GM23338 (cell line): ENCODE measurements at regions not wholly inside any gene's neighbourhood (a gene's known extent, or its start where the extent isn't known, plus 50 kb on each side); places are given as distances from the start of the nearest gene placed in this dataset.

Source experiments
- ATAC-seq: fragments of 200-7000 bp; cut with Tn5 transposase; 3 replicates; pipeline ENCODE4 v1.9.1; 2020
- DNase-seq: peaks from one replicate; pipeline ENCODE4 v3.0.0-alpha.2; 2015; ENCODE audit warnings: low spot score
- H2AFZ ChIP-seq: fragments of 200-600 bp; sonication (generic); 2 replicates; pipeline ENCODE4 v1.8.0; 2016; ENCODE audit warnings: antibody characterized with exemption, mild to moderate bottlenecking, moderate library complexity
- H3F3A ChIP-seq: fragments of 200-600 bp; sonication (generic); replicated peaks from 2 replicates; pipeline ENCODE4 v1.8.0; 2017; ENCODE audit warnings: antibody characterized with exemption, mixed run types, low read depth
- H3K27ac ChIP-seq: fragments of 200-600 bp; sonication (generic); 2 replicates; pipeline ENCODE4 v1.6.1; 2016; ENCODE audit warnings: low read depth
- H3K27me3 ChIP-seq: fragments of 200-600 bp; sonication (generic); 2 replicates; pipeline ENCODE4 v1.8.0; 2016; ENCODE audit warnings: mild to moderate bottlenecking, mixed run types, moderate library complexity; ENCODE audit not compliant: insufficient read depth
- H3K36me3 ChIP-seq: fragments of 200-600 bp; sonication (generic); 2 replicates; pipeline ENCODE4 v1.8.0; 2016; ENCODE audit warnings: mild to moderate bottlenecking; ENCODE audit not compliant: insufficient read depth
- H3K4me1 ChIP-seq: fragments of 200-600 bp; sonication (generic); 2 replicates; pipeline ENCODE4 v1.8.0; 2016; ENCODE audit warnings: mild to moderate bottlenecking, moderate library complexity; ENCODE audit not compliant: insufficient read depth
- H3K4me2 ChIP-seq: fragments of 200-600 bp; sonication (generic); 2 replicates; pipeline ENCODE4 v1.7.1; 2017; ENCODE audit warnings: mixed run types
- H3K4me3 ChIP-seq: fragments of 200-600 bp; sonication (generic); 2 replicates; pipeline ENCODE4 v1.6.1; 2016; ENCODE audit warnings: mixed run types
- H3K79me2 ChIP-seq: fragments of 200-600 bp; sonication (generic); replicated peaks from 2 replicates; pipeline ENCODE4 v1.8.0; 2017; ENCODE audit warnings: mild to moderate bottlenecking; ENCODE audit not compliant: insufficient read depth
- H3K9me2 ChIP-seq: fragments of 200-600 bp; sonication (generic); 2 replicates; pipeline ENCODE4 v1.8.0; 2017; ENCODE audit not compliant: insufficient read depth
- H4K20me1 ChIP-seq: fragments of 200-600 bp; sonication (generic); replicated peaks from 2 replicates; pipeline ENCODE4 v1.8.0; 2017; ENCODE audit warnings: mild to moderate bottlenecking; ENCODE audit not compliant: insufficient read depth
- H3K27ac Mint-ChIP-seq: 2 replicates; pipeline ENCODE4 v1.8.0; 2020; ENCODE audit warnings: inconsistent platforms, mild to moderate bottlenecking, moderate library complexity, mixed read lengths
- H3K27me3 Mint-ChIP-seq: 3 replicates; pipeline ENCODE4 v1.8.0; 2022; ENCODE audit warnings: low read depth, mild to moderate bottlenecking, moderate library complexity, mixed read lengths, inconsistent platforms; ENCODE audit not compliant: insufficient read depth, poor library complexity
- H3K36me3 Mint-ChIP-seq: 3 replicates; pipeline ENCODE4 v1.8.0; 2021; ENCODE audit warnings: low read depth, mild to moderate bottlenecking, inconsistent platforms, moderate library complexity, mixed read lengths
- H3K4me1 Mint-ChIP-seq: 3 replicates; pipeline ENCODE4 v1.8.0; 2020; ENCODE audit warnings: mild to moderate bottlenecking, inconsistent platforms, mixed read lengths
- H3K4me3 Mint-ChIP-seq: 3 replicates; pipeline ENCODE4 v1.8.0; 2021; ENCODE audit warnings: moderate library complexity, mild to moderate bottlenecking, inconsistent platforms, mixed read lengths
- H3K9me3 Mint-ChIP-seq: 3 replicates; pipeline ENCODE4 v1.8.0; 2020; ENCODE audit warnings: moderate library complexity, mild to moderate bottlenecking, inconsistent platforms, mixed read lengths
- CTCF ChIP-seq, 2 experiments: fragments of 200-600 bp in 1 of 2; sonication (generic) in 1 of 2; conservative IDR thresholded peaks; 2 replicates each; pipeline versions ENCODE4 v1.5.1 to v1.6.1; 2016 to 2017; ENCODE audit warnings: antibody characterized with exemption in 2 of 2, low read depth in 2 of 2, mild to moderate bottlenecking in 2 of 2, moderate library complexity in 1 of 2
- REST ChIP-seq: IDR thresholded peaks from one replicate; pipeline ENCODE4 v1.6.1; 2018; ENCODE audit warnings: antibody characterized with exemption; ENCODE audit not compliant: unreplicated experiment
- STAT1 ChIP-seq: IDR thresholded peaks from one replicate; pipeline ENCODE4 v1.6.1; 2016; ENCODE audit warnings: antibody characterized with exemption; ENCODE audit not compliant: unreplicated experiment
- ZNF331 ChIP-seq: fragments of 250-450 bp; sonication (Bioruptor Pico); IDR thresholded peaks from 2 replicates; pipeline ENCODE4 v1.5.0; 2020; ENCODE audit warnings: low read depth, mild to moderate bottlenecking, moderate library complexity
- ZNF462 ChIP-seq: fragments of 250-450 bp; sonication (Bioruptor Pico); IDR thresholded peaks from 2 replicates; pipeline ENCODE4 v1.5.0; 2020; ENCODE audit warnings: mild to moderate bottlenecking, moderate library complexity

- no peak for TF ChIP-seq ZNF462 (CRISPR knock-in tag)
Observed at GRCh38 chr5:158010831-158011230, 151.9 kb upstream of the CLINT1 start (continued).

- H3K27ac ChIP-seq: no peak overlapping the region
- peaks cover 3% of the 10 kb centered on the region; the same call in 1 of the 3 replicates for H3K9me3 Mint-ChIP-seq
- no peaks in the 10 kb centered on the region; the same call in 2 of the 3 replicates for H3K36me3 Mint-ChIP-seq
- no peaks in the 10 kb centered on the region for H3K79me2 ChIP-seq
- no peak for TF ChIP-seq ZNF331 (CRISPR knock-in tag)
- TF ChIP-seq CTCF (conservative IDR thresholded peaks at IDR 0.05; ENCODE audit: low read depth in 2 of 2): no peak
- TF ChIP-seq STAT1: no peak
- TF ChIP-seq REST: no peak
- H3K4me3 Mint-ChIP-seq: no peak overlapping the region
- H4K20me1 ChIP-seq: no peaks in the 10 kb centered on the region
- no peak overlapping the region for H3K4me3 ChIP-seq
- H2AFZ ChIP-seq: no peak overlapping the region
- peaks cover 13% of the 10 kb centered on the region for H3K9me2 ChIP-seq
- H3K4me1 ChIP-seq: peaks cover 11% of the 10 kb centered on the region
- ATAC-seq (no peak), DNase-seq (no peak)
- no peak overlapping the region for H3K27ac Mint-ChIP-seq
- no peaks in the 10 kb centered on the region for H3K27me3 ChIP-seq
- peaks cover 10% of the 10 kb centered on the region for H3K4me1 Mint-ChIP-seq
- no peaks in the 10 kb centered on the region for H3K27me3 Mint-ChIP-seq
- no peaks in the 10 kb centered on the region for H3K36me3 ChIP-seq
- no peak overlapping the region for H3K4me2 ChIP-seq
- no peaks in the 10 kb centered on the region for H3F3A ChIP-seq
Observed at GRCh38 chr5:158007336-158007735, 148.4 kb upstream of the CLINT1 start.
